HL-60 (cell line): ENCODE measurements at regions not wholly inside any gene's neighbourhood (a gene's known extent, or its start where the extent isn't known, plus 50 kb on each side); places are given as distances from the start of the nearest gene placed in this dataset.

Source experiments
- GABPA ChIP-seq: IDR thresholded peaks from 2 replicates; pipeline ENCODE4 v1.6.1; 2012; ENCODE audit warnings: low read depth
- POLR2AphosphoS5 ChIP-seq: IDR thresholded peaks from 2 replicates; pipeline ENCODE4 v1.6.1; 2012; ENCODE audit warnings: low read depth
- TF ChIP-seq, protein P1 (sequence below): IDR thresholded peaks from one replicate; pipeline ENCODE4 v1.5.1; 2011; ENCODE audit warnings: low read length, control low read depth, inconsistent platforms; ENCODE audit not compliant: insufficient read depth
- TF ChIP-seq, protein P2 (sequence below): IDR thresholded peaks from 2 replicates; pipeline ENCODE4 v1.6.1; 2012; ENCODE audit warnings: low read depth; ENCODE audit not compliant: insufficient replicate concordance

DNA sequence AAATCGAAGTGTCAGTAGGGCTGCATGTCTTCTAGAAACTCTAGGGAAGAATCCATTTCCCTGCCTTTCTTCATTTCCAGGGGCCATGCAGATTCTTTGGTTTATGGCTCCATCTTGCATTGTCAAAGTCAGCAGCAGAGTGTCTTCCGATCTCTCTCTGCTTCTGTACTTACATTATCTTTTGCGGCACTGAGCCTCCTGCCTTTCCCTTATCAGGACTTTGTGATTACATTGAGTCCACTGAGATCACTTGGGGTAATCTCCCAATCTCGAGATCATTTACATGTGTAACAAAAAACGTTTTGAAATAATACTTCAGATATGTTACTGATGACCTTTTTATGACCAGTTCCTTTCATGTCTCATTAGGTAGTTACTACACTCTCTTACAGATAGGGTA lies 695.9 kb downstream of the NSUN3 start:
- TF ChIP-seq, protein P1, sequence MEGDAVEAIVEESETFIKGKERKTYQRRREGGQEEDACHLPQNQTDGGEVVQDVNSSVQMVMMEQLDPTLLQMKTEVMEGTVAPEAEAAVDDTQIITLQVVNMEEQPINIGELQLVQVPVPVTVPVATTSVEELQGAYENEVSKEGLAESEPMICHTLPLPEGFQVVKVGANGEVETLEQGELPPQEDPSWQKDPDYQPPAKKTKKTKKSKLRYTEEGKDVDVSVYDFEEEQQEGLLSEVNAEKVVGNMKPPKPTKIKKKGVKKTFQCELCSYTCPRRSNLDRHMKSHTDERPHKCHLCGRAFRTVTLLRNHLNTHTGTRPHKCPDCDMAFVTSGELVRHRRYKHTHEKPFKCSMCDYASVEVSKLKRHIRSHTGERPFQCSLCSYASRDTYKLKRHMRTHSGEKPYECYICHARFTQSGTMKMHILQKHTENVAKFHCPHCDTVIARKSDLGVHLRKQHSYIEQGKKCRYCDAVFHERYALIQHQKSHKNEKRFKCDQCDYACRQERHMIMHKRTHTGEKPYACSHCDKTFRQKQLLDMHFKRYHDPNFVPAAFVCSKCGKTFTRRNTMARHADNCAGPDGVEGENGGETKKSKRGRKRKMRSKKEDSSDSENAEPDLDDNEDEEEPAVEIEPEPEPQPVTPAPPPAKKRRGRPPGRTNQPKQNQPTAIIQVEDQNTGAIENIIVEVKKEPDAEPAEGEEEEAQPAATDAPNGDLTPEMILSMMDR = no peak
- no peak for TF ChIP-seq GABPA
- TF ChIP-seq, protein P2, sequence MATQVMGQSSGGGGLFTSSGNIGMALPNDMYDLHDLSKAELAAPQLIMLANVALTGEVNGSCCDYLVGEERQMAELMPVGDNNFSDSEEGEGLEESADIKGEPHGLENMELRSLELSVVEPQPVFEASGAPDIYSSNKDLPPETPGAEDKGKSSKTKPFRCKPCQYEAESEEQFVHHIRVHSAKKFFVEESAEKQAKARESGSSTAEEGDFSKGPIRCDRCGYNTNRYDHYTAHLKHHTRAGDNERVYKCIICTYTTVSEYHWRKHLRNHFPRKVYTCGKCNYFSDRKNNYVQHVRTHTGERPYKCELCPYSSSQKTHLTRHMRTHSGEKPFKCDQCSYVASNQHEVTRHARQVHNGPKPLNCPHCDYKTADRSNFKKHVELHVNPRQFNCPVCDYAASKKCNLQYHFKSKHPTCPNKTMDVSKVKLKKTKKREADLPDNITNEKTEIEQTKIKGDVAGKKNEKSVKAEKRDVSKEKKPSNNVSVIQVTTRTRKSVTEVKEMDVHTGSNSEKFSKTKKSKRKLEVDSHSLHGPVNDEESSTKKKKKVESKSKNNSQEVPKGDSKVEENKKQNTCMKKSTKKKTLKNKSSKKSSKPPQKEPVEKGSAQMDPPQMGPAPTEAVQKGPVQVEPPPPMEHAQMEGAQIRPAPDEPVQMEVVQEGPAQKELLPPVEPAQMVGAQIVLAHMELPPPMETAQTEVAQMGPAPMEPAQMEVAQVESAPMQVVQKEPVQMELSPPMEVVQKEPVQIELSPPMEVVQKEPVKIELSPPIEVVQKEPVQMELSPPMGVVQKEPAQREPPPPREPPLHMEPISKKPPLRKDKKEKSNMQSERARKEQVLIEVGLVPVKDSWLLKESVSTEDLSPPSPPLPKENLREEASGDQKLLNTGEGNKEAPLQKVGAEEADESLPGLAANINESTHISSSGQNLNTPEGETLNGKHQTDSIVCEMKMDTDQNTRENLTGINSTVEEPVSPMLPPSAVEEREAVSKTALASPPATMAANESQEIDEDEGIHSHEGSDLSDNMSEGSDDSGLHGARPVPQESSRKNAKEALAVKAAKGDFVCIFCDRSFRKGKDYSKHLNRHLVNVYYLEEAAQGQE = no peak
- no peak for TF ChIP-seq POLR2AphosphoS5
